OCI-LY1 (cell line): ENCODE measurements at regions not wholly inside any gene's neighbourhood (a gene's known extent, or its start where the extent isn't known, plus 50 kb on each side); places are given as distances from the start of the nearest gene placed in this dataset.

Experiments used
- CTCF ChIP-seq: fragments of 200-600 bp; sonication (generic), shearing (Covaris generic); IDR thresholded peaks from 2 replicates; pipeline ENCODE4 v1.5.1; 2017; ENCODE audit warnings: mild to moderate bottlenecking, antibody characterized with exemption, low read length, moderate library complexity, mixed read lengths
- EZH2 ChIP-seq: fragments of 200-600 bp; sonication (generic), shearing (Covaris generic); IDR thresholded peaks from 2 replicates; pipeline ENCODE4 v1.8.0; 2017; ENCODE audit warnings: borderline replicate concordance, mixed run types, mild to moderate bottlenecking, antibody characterized with exemption, low read length, moderate library complexity, mixed read lengths

GRCh38 chr11:109552376-109552775, 130.4 kb downstream of the C11orf87 start:
- no peak for TF ChIP-seq CTCF
- no peak for TF ChIP-seq EZH2
